Cardiac muscle cell (in vitro differentiated cells and primary cell): ENCODE measurements at regions not wholly inside any gene's neighbourhood (a gene's known extent, or its start where the extent isn't known, plus 50 kb on each side); places are given as distances from the start of the nearest gene placed in this dataset.

ENCODE experiments used
- DNase-seq, 2 donors: peaks; one replicate each; pipeline versions ENCODE4 v3.0.0 to v3.0.0-alpha.2; 2010 to 2017; ENCODE audit warnings: low read depth in 1 of 2, low spot score in 1 of 2
- H3K27ac ChIP-seq: fragments of 200-600 bp; sonication (generic); 2 replicates; pipeline ENCODE4 v1.5.1; 2016
- H3K27me3 ChIP-seq: fragments of 200-600 bp; sonication (generic); 2 replicates; pipeline ENCODE4 v1.6.0; 2016; ENCODE audit warnings: control low read depth
- H3K36me3 ChIP-seq: fragments of 200-600 bp; sonication (generic); 2 replicates; pipeline ENCODE4 v1.5.1; 2016; ENCODE audit warnings: control low read depth
- H3K4me1 ChIP-seq: fragments of 200-600 bp; sonication (generic); 2 replicates; pipeline ENCODE4 v1.8.1; 2017; ENCODE audit warnings: low read depth, mild to moderate bottlenecking, mixed run types
- H3K4me3 ChIP-seq: fragments of 200-600 bp; sonication (generic); 2 replicates; pipeline ENCODE4 v1.5.1; 2016; ENCODE audit warnings: mild to moderate bottlenecking
- H3K9me3 ChIP-seq: fragments of 200-600 bp; sonication (generic); 2 replicates; pipeline ENCODE4 v1.5.1; 2017; ENCODE audit warnings: low read depth, mild to moderate bottlenecking, control low read depth
- TF ChIP-seq, protein P1 (sequence below): IDR thresholded peaks from 2 replicates; pipeline ENCODE4 v1.5.1; 2012; ENCODE audit warnings: low read depth, mild to moderate bottlenecking, low read length

DNA sequence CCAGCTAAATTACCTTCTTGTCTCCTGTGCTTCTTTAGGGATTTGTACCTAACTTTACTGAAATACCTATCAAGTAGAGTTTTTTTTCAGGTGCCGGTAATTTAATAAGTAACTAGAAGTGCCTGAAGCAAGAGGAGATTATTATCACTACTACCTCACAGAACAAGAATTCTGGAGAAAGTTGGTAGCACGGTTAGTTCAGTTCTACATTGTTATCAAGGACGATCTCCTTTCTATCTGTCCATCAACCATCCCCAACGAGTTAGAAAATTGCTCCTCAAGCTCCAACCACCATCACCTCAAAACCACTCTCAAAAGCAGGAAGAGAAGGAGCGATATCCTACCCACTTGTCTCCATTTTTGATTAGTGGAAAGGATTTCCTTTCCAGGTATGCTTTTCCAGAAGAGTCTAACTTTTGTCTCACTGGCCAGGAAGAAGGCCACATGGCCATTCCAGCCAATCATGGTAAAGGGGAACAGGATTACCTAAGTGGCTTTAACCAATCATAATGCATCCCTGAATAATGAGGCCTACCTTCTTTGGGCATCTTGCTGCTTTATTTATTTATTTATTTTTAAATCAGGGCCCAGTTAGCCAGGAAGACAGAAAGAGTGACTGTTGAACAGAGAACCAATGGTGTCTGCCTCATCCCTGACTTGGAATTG is 265.2 kb downstream of the SNX13 start:
- Histone ChIP-seq H3K4me3 (no peak overlapping the region), H3K4me1 (peaks cover 11% of the 10 kb centered on the region), H3K9me3 (no peaks in the 10 kb centered on the region), H3K27ac (no peak overlapping the region), H3K27me3 (no peaks in the 10 kb centered on the region), H3K36me3 (no peaks in the 10 kb centered on the region)
- DNase-seq = no peak
- TF ChIP-seq, protein P1, sequence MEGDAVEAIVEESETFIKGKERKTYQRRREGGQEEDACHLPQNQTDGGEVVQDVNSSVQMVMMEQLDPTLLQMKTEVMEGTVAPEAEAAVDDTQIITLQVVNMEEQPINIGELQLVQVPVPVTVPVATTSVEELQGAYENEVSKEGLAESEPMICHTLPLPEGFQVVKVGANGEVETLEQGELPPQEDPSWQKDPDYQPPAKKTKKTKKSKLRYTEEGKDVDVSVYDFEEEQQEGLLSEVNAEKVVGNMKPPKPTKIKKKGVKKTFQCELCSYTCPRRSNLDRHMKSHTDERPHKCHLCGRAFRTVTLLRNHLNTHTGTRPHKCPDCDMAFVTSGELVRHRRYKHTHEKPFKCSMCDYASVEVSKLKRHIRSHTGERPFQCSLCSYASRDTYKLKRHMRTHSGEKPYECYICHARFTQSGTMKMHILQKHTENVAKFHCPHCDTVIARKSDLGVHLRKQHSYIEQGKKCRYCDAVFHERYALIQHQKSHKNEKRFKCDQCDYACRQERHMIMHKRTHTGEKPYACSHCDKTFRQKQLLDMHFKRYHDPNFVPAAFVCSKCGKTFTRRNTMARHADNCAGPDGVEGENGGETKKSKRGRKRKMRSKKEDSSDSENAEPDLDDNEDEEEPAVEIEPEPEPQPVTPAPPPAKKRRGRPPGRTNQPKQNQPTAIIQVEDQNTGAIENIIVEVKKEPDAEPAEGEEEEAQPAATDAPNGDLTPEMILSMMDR = no peak

DNA sequence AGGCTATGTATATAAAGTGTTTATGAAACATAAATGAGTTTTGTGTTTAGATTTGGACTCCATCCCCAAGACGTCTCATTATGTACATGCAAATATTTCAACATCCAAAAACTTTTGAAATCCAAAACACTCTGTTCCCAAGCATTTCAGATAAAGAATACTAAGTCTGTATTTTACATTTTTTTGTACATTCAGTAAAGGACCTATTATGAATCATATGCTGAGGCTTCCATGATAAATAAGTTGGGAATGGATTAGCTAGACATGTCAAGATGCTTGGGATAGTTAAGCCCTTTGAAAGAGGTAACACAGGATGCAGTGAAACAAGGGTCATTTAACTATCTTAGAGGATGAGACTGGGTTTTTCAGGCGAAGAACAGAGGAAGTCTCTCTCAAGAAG is 262.9 kb downstream of the SNX13 start:
- Histone ChIP-seq H3K9me3 (no peaks in the 10 kb centered on the region), H3K4me3 (no peak overlapping the region), H3K36me3 (no peaks in the 10 kb centered on the region), H3K4me1 (peaks cover 17% of the 10 kb centered on the region), H3K27ac (no peak overlapping the region), H3K27me3 (no peaks in the 10 kb centered on the region)
- TF ChIP-seq, protein P1 = no peak
- DNase-seq = peak in 1 of 2 donors; percentile 77

DNA sequence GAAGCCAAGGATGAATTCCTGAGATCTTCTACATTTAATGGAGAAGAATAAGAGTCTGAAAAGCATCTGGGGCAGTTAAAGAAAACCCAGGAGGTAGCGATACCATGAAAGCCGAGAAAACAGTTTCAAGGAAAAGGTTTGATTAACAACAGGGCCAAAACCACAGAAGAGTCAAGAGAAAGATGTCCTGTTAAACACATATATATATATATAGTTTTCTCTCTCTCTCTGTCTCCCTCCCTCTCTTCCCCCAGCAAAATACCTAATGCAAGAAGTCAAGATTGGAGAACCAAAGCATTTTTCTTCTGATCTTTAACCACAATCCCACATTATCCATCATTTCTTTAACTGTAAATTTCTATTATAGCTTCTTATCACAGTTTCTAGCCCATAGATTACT is 261.4 kb downstream of the SNX13 start:
- DNase-seq = no peak
- Histone ChIP-seq H3K27ac (no peak overlapping the region), H3K4me1 (peaks cover 17% of the 10 kb centered on the region)

DNA sequence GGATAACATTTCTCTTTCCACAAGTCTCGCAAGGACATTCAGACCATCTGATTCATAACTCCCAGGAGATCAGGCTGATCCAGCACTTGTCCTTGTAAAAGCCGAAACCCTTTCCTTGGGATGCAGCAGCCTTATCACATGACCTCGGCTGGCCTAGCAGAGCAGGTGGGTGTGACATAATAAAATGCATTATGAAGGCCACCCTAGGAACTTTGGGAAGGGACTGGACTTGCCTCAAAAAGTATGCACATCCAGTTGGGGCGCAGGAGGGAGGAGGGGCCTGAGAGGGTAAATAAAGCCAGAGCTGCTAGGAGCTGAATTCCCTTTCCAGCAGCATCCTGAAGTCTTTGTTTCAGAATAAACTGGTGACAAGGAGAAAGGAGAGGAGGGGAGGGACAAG is 260.8 kb downstream of the SNX13 start:
- Histone ChIP-seq H3K27ac (peak overlapping the region; percentile 81), H3K9me3 (no peaks in the 10 kb centered on the region), H3K4me1 (peaks cover 17% of the 10 kb centered on the region), H3K4me3 (no peak overlapping the region), H3K27me3 (no peaks in the 10 kb centered on the region), H3K36me3 (no peaks in the 10 kb centered on the region)
- peak in 1 of 2 donors; percentile 72 for DNase-seq
- TF ChIP-seq, protein P1 = no peak

More for the DNA sequence above, 261.4 kb downstream of the SNX13 start:
- no peaks in the 10 kb centered on the region for H3K36me3 ChIP-seq
- TF ChIP-seq, protein P1 = no peak
- no peak overlapping the region for H3K4me3 ChIP-seq
- H3K27me3 ChIP-seq = no peaks in the 10 kb centered on the region
- H3K9me3 ChIP-seq = no peaks in the 10 kb centered on the region

DNA sequence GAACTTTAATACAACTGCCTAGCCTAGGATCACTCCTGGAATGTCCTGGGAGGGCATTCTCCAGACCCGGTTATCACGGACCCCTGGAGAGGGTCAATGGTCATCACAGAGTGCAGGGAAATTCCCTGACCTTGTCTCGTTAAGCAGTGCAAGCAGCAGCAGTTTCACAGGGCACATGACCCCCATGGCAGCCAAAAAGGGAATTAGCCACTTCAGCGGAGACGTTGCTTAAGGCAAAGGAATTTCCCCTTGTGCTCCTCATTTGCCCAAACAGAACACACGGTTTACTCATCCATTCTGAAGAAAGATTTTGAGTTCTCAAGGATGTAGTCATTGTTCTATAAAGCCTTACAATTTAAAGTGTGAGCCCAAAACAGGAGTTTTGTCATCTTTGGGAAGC is 260.3 kb downstream of the SNX13 start:
- Histone ChIP-seq H3K4me1 (peaks cover 17% of the 10 kb centered on the region), H3K27me3 (no peaks in the 10 kb centered on the region), H3K36me3 (no peaks in the 10 kb centered on the region), H3K9me3 (no peaks in the 10 kb centered on the region), H3K4me3 (no peak overlapping the region), H3K27ac (peak overlapping the region; percentile 81)
- TF ChIP-seq, protein P1 = no peak
- peak; percentile 59 to 95 for DNase-seq
